Type B pancreatic cell (in vitro differentiated cells): ENCODE measurements at regions not wholly inside any gene's neighbourhood (a gene's known extent, or its start where the extent isn't known, plus 50 kb on each side); places are given as distances from the start of the nearest gene placed in this dataset.

Experiments used
- DNase-seq: peaks from one replicate; pipeline ENCODE4 v3.0.0; 2021; ENCODE audit warnings: mixed read lengths; ENCODE audit not compliant: unreplicated experiment; ENCODE audit errors: extremely low spot score
- H3K27ac Mint-ChIP-seq: 2 replicates; pipeline ENCODE4 v1.8.0; 2021; ENCODE audit warnings: mild to moderate bottlenecking, mixed read lengths
- H3K27me3 Mint-ChIP-seq: 2 replicates; pipeline ENCODE4 v1.8.0; 2021; ENCODE audit warnings: mixed read lengths
- H3K36me3 Mint-ChIP-seq: 2 replicates; pipeline ENCODE4 v1.8.0; 2021; ENCODE audit warnings: mixed read lengths
- H3K4me1 Mint-ChIP-seq: one replicate; pipeline ENCODE4 v1.8.0; 2021; ENCODE audit warnings: mixed read lengths; ENCODE audit not compliant: unreplicated experiment
- H3K4me3 Mint-ChIP-seq: 2 replicates; pipeline ENCODE4 v1.8.0; 2021; ENCODE audit warnings: mild to moderate bottlenecking, mixed read lengths
- H3K9me3 Mint-ChIP-seq: 2 replicates; pipeline ENCODE4 v1.8.0; 2021; ENCODE audit warnings: mixed read lengths
- CTCF ChIP-seq: fragments of 200-600 bp; sonication (generic); conservative IDR thresholded peaks from 2 replicates; pipeline ENCODE4 v1.5.0; 2021; ENCODE audit warnings: antibody characterized with exemption, mild to moderate bottlenecking

- no peak for TF ChIP-seq CTCF
- H3K36me3 Mint-ChIP-seq: no peaks in the 10 kb centered on the region
- H3K27me3 Mint-ChIP-seq: peaks cover 20% of the 10 kb centered on the region
- no peak overlapping the region for H3K4me3 Mint-ChIP-seq
- H3K4me1 Mint-ChIP-seq: no peaks in the 10 kb centered on the region
- no peak for DNase-seq
- no peaks in the 10 kb centered on the region for H3K9me3 Mint-ChIP-seq
- no peak overlapping the region for H3K27ac Mint-ChIP-seq
Observed at GRCh38 chr4:3680656-3681055, 85.5 kb upstream of the ADRA2C start.

- no peaks in the 10 kb centered on the region for H3K36me3 Mint-ChIP-seq
- H3K9me3 Mint-ChIP-seq: no peaks in the 10 kb centered on the region
- no peak for DNase-seq
- no peaks in the 10 kb centered on the region for H3K4me1 Mint-ChIP-seq
- no peak overlapping the region for H3K27ac Mint-ChIP-seq
- no peak for TF ChIP-seq CTCF
- no peak overlapping the region for H3K4me3 Mint-ChIP-seq
- H3K27me3 Mint-ChIP-seq: peaks cover 17% of the 10 kb centered on the region
Observed at GRCh38 chr4:3679851-3680311, 86.3 kb upstream of the ADRA2C start.

GRCh38 chr4:3679071-3679825 lies 86.9 kb upstream of the ADRA2C start:
- no peaks in the 10 kb centered on the region for H3K36me3 Mint-ChIP-seq
- H3K9me3 Mint-ChIP-seq: no peaks in the 10 kb centered on the region
- DNase-seq: no peak
- no peak overlapping the region for H3K4me3 Mint-ChIP-seq
- H3K4me1 Mint-ChIP-seq: no peaks in the 10 kb centered on the region
- no peak overlapping the region for H3K27ac Mint-ChIP-seq
- peaks cover 17% of the 10 kb centered on the region for H3K27me3 Mint-ChIP-seq
- TF ChIP-seq CTCF: no peak

GRCh38 chr4:3677748-3678070 lies 88.5 kb upstream of the ADRA2C start:
- Mint-ChIP-seq H3K36me3 (no peaks in the 10 kb centered on the region), H3K4me3 (no peak overlapping the region), H3K9me3 (no peaks in the 10 kb centered on the region), H3K27me3 (peaks cover 18% of the 10 kb centered on the region), H3K4me1 (no peaks in the 10 kb centered on the region), H3K27ac (no peak overlapping the region)
- DNase-seq: no peak
- TF ChIP-seq CTCF: no peak

GRCh38 chr4:3676907-3677747 lies 89.1 kb upstream of the ADRA2C start:
- H3K4me1 Mint-ChIP-seq: no peaks in the 10 kb centered on the region
- H3K36me3 Mint-ChIP-seq: no peaks in the 10 kb centered on the region
- H3K9me3 Mint-ChIP-seq: no peaks in the 10 kb centered on the region
- peaks cover 15% of the 10 kb centered on the region for H3K27me3 Mint-ChIP-seq
- DNase-seq: no peak
- H3K4me3 Mint-ChIP-seq: no peak overlapping the region
- no peak overlapping the region for H3K27ac Mint-ChIP-seq
- TF ChIP-seq CTCF: no peak
